ENCODE measurements at regions not wholly inside any gene's neighbourhood (a gene's known extent, or its start where the extent isn't known, plus 50 kb on each side); places are given as distances from the start of the nearest gene placed in this dataset.
A peak's percentile ranks its signal among the peaks of the same experiment; 100 is the strongest.

DNA sequence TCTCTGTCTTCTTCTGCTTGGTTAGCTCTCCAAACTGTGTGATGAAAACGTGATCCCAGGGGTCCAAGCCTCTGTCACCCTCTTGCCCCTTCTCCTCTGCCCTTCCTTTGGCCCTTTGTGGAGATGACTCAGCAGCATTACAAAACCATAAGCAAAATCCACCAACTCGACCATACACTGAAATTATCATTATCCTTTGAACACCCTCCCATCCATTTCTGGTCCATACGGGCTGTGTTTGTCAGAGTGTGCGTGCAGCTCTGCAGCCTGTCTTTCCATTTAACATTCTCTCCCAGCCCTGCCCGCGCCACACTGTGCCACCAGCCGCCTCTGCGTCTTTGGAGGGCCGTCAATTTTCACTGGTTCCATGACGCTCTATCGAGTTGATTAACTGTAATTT, 69.2 kb downstream of the SLC25A47 start:
- H3K27ac Mint-ChIP-seq: no peak overlapping the region
- ATAC-seq (ENCODE audit: low read depth) (no peak), DNase-seq (no peak)
- no peaks in the 10 kb centered on the region for H3K27me3 Mint-ChIP-seq
- POLR2A ChIA-PET: no interaction called here
- H3K36me3 Mint-ChIP-seq: peaks cover 2% of the 10 kb centered on the region
- peaks cover 8% of the 10 kb centered on the region for H3K4me1 Mint-ChIP-seq
- H3K4me3 Mint-ChIP-seq: no peak overlapping the region
- H3K9me3 Mint-ChIP-seq: no peaks in the 10 kb centered on the region

GRCh38 chr14:100393362-100393761, 70.2 kb downstream of the SLC25A47 start:
- POLR2A ChIA-PET: no interaction called here
- peaks cover 4% of the 10 kb centered on the region for H3K36me3 Mint-ChIP-seq

DNA sequence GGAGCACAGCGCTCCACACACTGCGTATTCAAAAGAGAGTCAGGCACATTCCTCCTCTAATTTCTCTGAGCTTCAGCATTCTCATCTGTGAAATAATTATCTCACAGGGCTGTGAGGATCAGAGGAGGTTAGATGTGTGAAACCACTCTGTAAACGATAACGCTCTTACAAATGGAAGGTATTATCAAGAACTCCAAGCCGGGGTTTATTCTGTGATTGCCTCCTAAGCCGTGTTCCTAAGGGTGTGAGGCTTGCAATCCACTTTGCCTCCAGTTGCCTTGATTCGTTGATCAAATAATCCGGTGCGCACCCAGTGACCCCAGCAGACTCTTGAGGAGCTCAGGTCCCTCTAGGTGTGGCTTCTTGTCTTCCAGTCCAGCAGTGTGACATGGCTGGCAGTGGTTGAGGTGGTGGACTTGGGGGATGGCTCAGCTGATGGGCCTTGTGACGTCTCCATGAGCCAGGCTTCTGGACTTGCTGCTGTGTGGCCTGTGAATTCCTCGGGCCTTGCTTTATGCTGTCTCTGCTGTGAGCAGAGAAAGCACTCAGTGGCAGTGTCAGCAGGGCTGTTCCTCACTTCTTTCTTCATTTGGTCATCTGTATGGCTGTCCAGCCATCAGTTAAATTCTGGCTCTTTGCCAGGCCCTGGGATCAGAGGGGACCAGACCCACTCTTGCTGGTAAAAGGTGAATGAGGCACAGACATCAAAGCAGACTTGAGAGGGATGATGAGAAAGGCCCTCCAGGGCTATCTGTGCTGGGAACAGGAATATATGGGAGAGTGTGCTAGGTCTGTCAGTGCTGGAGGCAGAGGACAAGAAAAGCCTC, 71.0 kb downstream of the SLC25A47 start:
- Mint-ChIP-seq H3K4me1 (peaks cover 8% of the 10 kb centered on the region), H3K4me3 (no peak overlapping the region), H3K27me3 (no peaks in the 10 kb centered on the region), H3K9me3 (no peaks in the 10 kb centered on the region), H3K27ac (no peak overlapping the region), H3K36me3 (peaks cover 4% of the 10 kb centered on the region)
- no peak for DNase-seq
- POLR2A ChIA-PET: no interaction called here
- no peak for ATAC-seq (ENCODE audit: low read depth)

More at GRCh38 chr14:100393362-100393761, 70.2 kb downstream of the SLC25A47 start:
- H3K27ac Mint-ChIP-seq: peak overlapping the region; percentile 40
- H3K4me3 Mint-ChIP-seq: no peak overlapping the region
- H3K4me1 Mint-ChIP-seq: peaks cover 8% of the 10 kb centered on the region
- no peak for ATAC-seq (ENCODE audit: low read depth)
- no peaks in the 10 kb centered on the region for H3K27me3 Mint-ChIP-seq
- no peak for DNase-seq
- no peaks in the 10 kb centered on the region for H3K9me3 Mint-ChIP-seq

- DNase-seq: no peak
- POLR2A ChIA-PET: interaction anchor here (0.6 kb wide), 1 partner anchor 1652 kb away, joined by 5 read pairs; no protein-coding TSS in a partner anchor
- no peak for ATAC-seq (ENCODE audit: low read depth)
- no peak overlapping the region for H3K4me3 Mint-ChIP-seq
- peaks cover 8% of the 10 kb centered on the region for H3K4me1 Mint-ChIP-seq
- peaks cover 4% of the 10 kb centered on the region for H3K36me3 Mint-ChIP-seq
- H3K27ac Mint-ChIP-seq: no peak overlapping the region
- H3K27me3 Mint-ChIP-seq: no peaks in the 10 kb centered on the region
- no peaks in the 10 kb centered on the region for H3K9me3 Mint-ChIP-seq
Measured at GRCh38 chr14:100394886-100395672, 71.9 kb downstream of the SLC25A47 start.

DNA sequence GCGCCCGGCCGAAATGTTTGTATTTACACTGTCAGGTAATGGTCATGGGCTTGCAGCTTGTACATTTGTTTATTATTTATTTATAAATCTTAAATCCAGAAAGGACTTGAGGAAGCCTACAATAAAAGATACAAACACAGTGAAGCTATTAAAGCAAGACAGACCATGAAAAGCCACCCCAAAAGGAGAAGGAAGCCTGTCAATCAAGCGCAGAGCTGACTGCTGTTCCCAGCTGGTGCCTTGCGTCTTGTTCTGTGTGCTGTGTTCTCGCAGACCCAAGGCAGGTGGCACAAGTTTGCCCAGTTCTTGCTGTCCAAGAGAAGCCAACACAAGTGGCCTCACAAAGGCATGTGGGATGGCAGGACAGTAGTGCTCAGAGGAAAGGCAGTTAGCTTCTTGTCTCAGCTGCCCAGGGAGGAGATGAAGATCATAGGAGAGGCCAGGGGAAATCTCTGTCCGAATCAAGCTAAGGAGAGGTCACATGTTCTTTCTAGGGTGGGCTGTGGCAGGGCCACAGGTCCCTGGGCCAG, 73.2 kb downstream of the SLC25A47 start:
- DNase-seq (no peak), ATAC-seq (ENCODE audit: low read depth) (no peak)
- Mint-ChIP-seq H3K9me3 (no peaks in the 10 kb centered on the region), H3K27me3 (no peaks in the 10 kb centered on the region), H3K27ac (no peak overlapping the region), H3K4me1 (peaks cover 6% of the 10 kb centered on the region), H3K4me3 (no peak overlapping the region), H3K36me3 (peaks cover 4% of the 10 kb centered on the region)
- POLR2A ChIA-PET: no interaction called here

DNA sequence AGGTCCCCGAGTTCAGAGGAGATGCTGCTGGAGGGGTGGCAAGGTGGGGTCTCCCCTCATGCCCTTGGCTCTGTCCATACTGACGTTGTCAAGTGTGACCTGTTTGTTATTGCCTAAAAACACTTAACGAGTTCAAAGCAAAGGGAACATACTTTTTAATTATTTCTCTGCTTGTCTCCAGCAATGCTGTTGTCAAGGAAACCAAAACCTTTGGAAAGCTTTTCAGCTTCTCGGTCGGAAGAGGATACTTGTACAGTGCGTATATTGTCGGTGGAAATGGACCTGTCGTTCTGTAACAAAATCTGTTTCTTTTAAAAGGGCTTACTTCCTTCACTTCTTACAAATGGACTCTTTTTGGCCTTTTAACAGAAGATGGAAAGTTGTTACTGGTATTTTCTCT, 73.9 kb downstream of the SLC25A47 start:
- Mint-ChIP-seq H3K4me1 (peaks cover 6% of the 10 kb centered on the region), H3K27ac (no peak overlapping the region), H3K27me3 (no peaks in the 10 kb centered on the region), H3K4me3 (no peak overlapping the region), H3K36me3 (peaks cover 4% of the 10 kb centered on the region), H3K9me3 (no peaks in the 10 kb centered on the region)
- DNase-seq (no peak), ATAC-seq (ENCODE audit: low read depth) (no peak)
- POLR2A ChIA-PET: no interaction called here

DNA sequence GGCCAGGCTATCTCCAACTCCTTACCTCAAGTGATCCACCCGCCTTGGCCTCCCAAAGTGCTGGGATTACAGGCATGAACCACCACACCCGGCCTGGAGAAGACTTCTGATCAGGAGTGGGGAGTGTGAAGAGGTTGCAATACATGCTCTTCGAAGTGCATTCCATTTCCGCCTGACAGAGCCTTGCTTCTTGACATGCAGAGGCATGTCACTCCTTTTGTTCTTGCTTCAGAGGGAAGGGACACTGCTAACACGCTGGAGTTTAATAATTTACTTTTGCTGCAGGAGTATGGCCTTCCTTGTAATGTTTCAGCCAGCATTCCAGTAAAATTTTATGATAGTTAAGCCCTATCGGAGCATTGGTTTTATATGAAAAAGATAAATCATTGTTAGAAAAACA, 74.9 kb downstream of the SLC25A47 start:
- Mint-ChIP-seq H3K9me3 (no peaks in the 10 kb centered on the region), H3K4me1 (peaks cover 2% of the 10 kb centered on the region), H3K36me3 (peaks cover 4% of the 10 kb centered on the region), H3K27ac (no peak overlapping the region), H3K4me3 (no peak overlapping the region), H3K27me3 (no peaks in the 10 kb centered on the region)
- ATAC-seq (ENCODE audit: low read depth) (no peak), DNase-seq (no peak)
- POLR2A ChIA-PET: no interaction called here

- POLR2A ChIA-PET: no interaction called here
- no peaks in the 10 kb centered on the region for H3K9me3 Mint-ChIP-seq
- H3K4me1 Mint-ChIP-seq: no peaks in the 10 kb centered on the region
- ATAC-seq (ENCODE audit: low read depth) (no peak), DNase-seq (no peak)
- no peak overlapping the region for H3K4me3 Mint-ChIP-seq
- H3K36me3 Mint-ChIP-seq: peaks cover 4% of the 10 kb centered on the region
- no peak overlapping the region for H3K27ac Mint-ChIP-seq
- no peaks in the 10 kb centered on the region for H3K27me3 Mint-ChIP-seq
Measured at GRCh38 chr14:100399052-100399849, 76.1 kb downstream of the SLC25A47 start.

DNA sequence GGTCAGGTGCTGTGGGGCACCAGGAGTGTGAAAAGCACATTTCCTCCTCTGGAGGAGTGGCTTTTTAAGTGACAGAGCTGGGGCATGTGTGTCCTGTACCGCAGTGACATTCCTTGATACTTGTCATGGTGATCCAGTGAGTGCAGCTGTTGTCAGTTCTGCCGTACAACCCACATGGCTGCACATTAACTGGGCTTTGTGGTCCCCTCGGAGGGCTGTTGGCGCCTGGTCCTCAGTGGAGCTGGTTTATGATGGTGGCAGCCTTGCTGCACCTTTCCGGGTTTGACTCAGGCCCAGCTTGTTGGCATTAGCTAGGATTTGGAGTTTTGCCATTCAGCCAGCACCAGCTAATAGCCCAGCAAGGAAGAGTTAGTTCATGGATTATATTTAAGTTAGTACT, 77.0 kb downstream of the SLC25A47 start:
- ATAC-seq (ENCODE audit: low read depth) (no peak), DNase-seq (no peak)
- Mint-ChIP-seq H3K4me3 (no peak overlapping the region), H3K4me1 (peaks cover 5% of the 10 kb centered on the region), H3K36me3 (peaks cover 4% of the 10 kb centered on the region), H3K9me3 (no peaks in the 10 kb centered on the region), H3K27ac (no peak overlapping the region), H3K27me3 (no peaks in the 10 kb centered on the region)
- POLR2A ChIA-PET: no interaction called here

DNA sequence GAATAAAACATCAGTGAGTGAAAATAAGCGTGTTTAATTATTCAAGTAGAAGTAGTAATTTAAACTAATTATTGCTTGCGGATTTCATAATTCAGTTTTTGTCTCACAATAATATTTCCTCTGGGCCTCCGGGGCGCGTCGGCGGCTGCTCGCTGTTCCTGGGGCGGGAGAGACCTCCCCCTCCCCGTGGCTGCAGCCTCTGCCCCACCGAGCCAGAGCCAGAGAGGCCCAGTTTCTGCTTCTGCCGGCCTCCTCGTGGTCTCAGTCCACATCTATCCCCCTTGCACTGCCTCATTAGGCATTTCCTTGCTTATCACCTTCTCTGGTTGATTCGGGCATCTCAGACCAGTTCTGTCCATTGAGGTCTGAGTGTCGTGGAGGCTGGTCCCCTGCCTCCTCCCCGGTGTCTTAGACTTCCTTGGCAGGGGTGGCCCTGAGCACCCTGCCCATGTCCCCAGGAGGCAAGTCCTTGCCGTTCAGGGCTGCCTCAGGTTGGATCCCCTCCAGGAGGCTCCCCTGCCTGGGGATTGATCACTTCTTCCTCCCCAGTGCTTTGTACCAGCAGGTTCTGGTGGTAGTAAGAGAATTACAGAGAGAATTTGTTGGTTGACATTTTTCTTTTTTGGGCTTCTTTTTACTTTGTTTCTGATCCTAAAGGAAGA, 78.0 kb downstream of the SLC25A47 start:
- no peaks in the 10 kb centered on the region for H3K9me3 Mint-ChIP-seq
- H3K36me3 Mint-ChIP-seq: peaks cover 4% of the 10 kb centered on the region
- POLR2A ChIA-PET: no interaction called here

DNA sequence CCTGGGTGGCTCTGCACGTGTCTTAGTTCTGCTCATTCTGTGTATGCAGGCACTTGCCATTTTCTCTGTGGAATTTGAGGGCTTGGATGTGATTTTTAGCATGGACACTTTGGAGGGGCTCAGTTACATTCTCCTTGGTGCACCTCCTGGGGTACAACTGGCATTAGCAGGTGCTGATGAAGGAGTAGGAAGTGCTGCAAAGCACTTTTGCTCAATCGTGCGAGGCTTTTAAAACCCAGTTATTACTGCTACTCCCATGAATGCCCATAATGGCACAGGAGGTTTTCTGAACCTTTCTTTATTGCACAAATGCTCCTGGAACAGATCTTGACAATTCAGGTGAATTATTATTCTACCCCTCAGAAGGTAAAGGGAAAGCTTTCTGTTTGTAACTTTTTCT, 78.7 kb downstream of the SLC25A47 start:
- H3K36me3 Mint-ChIP-seq: peaks cover 4% of the 10 kb centered on the region
- ATAC-seq (ENCODE audit: low read depth) (no peak), DNase-seq (no peak)
- H3K27me3 Mint-ChIP-seq: no peaks in the 10 kb centered on the region
- H3K4me1 Mint-ChIP-seq: peaks cover 15% of the 10 kb centered on the region
- POLR2A ChIA-PET: no interaction called here
- H3K27ac Mint-ChIP-seq: no peak overlapping the region
- H3K9me3 Mint-ChIP-seq: no peaks in the 10 kb centered on the region
- no peak overlapping the region for H3K4me3 Mint-ChIP-seq

More for the DNA sequence above, 78.0 kb downstream of the SLC25A47 start:
- Mint-ChIP-seq H3K27ac (no peak overlapping the region), H3K4me3 (no peak overlapping the region), H3K4me1 (peaks cover 9% of the 10 kb centered on the region), H3K27me3 (no peaks in the 10 kb centered on the region)
- ATAC-seq (ENCODE audit: low read depth) (no peak), DNase-seq (no peak)

GRCh38 chr14:100402631-100403030, 79.5 kb downstream of the SLC25A47 start:
- Mint-ChIP-seq H3K9me3 (no peaks in the 10 kb centered on the region), H3K27ac (no peak overlapping the region), H3K4me1 (peaks cover 19% of the 10 kb centered on the region), H3K4me3 (no peak overlapping the region), H3K36me3 (no peaks in the 10 kb centered on the region), H3K27me3 (no peaks in the 10 kb centered on the region)
- ATAC-seq (ENCODE audit: low read depth) (no peak), DNase-seq (no peak)
- POLR2A ChIA-PET: no interaction called here

GRCh38 chr14:100403105-100403504, 80.0 kb downstream of the SLC25A47 start:
- H3K4me1 Mint-ChIP-seq: peaks cover 22% of the 10 kb centered on the region
- POLR2A ChIA-PET: no interaction called here
- DNase-seq (no peak), ATAC-seq (ENCODE audit: low read depth) (no peak)
- no peaks in the 10 kb centered on the region for H3K27me3 Mint-ChIP-seq
- no peaks in the 10 kb centered on the region for H3K9me3 Mint-ChIP-seq
- H3K27ac Mint-ChIP-seq: no peak overlapping the region
- no peak overlapping the region for H3K4me3 Mint-ChIP-seq
- H3K36me3 Mint-ChIP-seq: no peaks in the 10 kb centered on the region

All from activated naive CD8-positive, alpha-beta T cell treated with anti-CD3 and anti-CD28 coated beads, Interleukin-2, amount 10 ng/mL, durations not matched to agents 7 days and 5 days (primary cell).